ENCODE measurements at regions not wholly inside any gene's neighbourhood (a gene's known extent, or its start where the extent isn't known, plus 50 kb on each side); places are given as distances from the start of the nearest gene placed in this dataset.

- no peak for TF ChIP-seq POLR2A (IDR thresholded peaks at IDR 0.05)
- no peak for TF ChIP-seq CTCF (IDR thresholded peaks at IDR 0.05)
These were observed 117.5 kb upstream of the COL1A2 start for GRCh38 chr7:94277236-94277635.
